Motor neuron (in vitro differentiated cells): ENCODE measurements at regions not wholly inside any gene's neighbourhood (a gene's known extent, or its start where the extent isn't known, plus 50 kb on each side); places are given as distances from the start of the nearest gene placed in this dataset.

ENCODE experiments used
- ATAC-seq, 8 experiments: fragments of 200-7000 bp; cut with Tn5 transposase; replicated peaks in 6 of 8; 2 replicates each; pipeline ENCODE4 v1.8.0; 2021; ENCODE audit warnings: mild to moderate bottlenecking in 8 of 8, moderate library complexity in 8 of 8
- H3K27ac ChIP-seq, 2 donors: fragments of 250-450 bp; sonication (Bioruptor Pico); 2 replicates each; pipeline ENCODE4 v1.9.0; 2021; ENCODE audit warnings: antibody characterized with exemption in 2 of 2, mild to moderate bottlenecking in 2 of 2, moderate library complexity in 1 of 2
- H3K4me1 ChIP-seq, 2 donors: fragments of 250-450 bp; sonication (Bioruptor Pico); replicated peaks in 1 of 2; 2 replicates each; pipeline ENCODE4 v1.6.1; 2021; ENCODE audit warnings: antibody characterized with exemption in 2 of 2, mild to moderate bottlenecking in 2 of 2, moderate library complexity in 1 of 2
- H3K4me3 ChIP-seq, 5 donors: fragments of 250-450 bp; sonication (Bioruptor Pico); 2 replicates each; pipeline ENCODE4 v1.9.0; 2021; ENCODE audit warnings: antibody characterized with exemption in 5 of 5, mild to moderate bottlenecking in 5 of 5, moderate library complexity in 4 of 5
- WGBS, 10 experiments: fragments of 450-650 bp; shearing (Covaris generic); methylation state at CpG; one replicate each; pipeline ENCODE4 v1.0.0; 2022; 5-methylcytosine and 5-hydroxymethylcytosine counted together
- in situ Hi-C, 9 experiments: fragments of 400-800 bp; cut with MboI; loops; one replicate each; pipeline ENCODE4 v1.15.0; 2021; ENCODE audit warnings: low sequenced_read_pairs in 9 of 9, low pct_unique_long_range_greater_than_20kb in 2 of 9; ENCODE audit not compliant: unreplicated experiment in 9 of 9

DNA sequence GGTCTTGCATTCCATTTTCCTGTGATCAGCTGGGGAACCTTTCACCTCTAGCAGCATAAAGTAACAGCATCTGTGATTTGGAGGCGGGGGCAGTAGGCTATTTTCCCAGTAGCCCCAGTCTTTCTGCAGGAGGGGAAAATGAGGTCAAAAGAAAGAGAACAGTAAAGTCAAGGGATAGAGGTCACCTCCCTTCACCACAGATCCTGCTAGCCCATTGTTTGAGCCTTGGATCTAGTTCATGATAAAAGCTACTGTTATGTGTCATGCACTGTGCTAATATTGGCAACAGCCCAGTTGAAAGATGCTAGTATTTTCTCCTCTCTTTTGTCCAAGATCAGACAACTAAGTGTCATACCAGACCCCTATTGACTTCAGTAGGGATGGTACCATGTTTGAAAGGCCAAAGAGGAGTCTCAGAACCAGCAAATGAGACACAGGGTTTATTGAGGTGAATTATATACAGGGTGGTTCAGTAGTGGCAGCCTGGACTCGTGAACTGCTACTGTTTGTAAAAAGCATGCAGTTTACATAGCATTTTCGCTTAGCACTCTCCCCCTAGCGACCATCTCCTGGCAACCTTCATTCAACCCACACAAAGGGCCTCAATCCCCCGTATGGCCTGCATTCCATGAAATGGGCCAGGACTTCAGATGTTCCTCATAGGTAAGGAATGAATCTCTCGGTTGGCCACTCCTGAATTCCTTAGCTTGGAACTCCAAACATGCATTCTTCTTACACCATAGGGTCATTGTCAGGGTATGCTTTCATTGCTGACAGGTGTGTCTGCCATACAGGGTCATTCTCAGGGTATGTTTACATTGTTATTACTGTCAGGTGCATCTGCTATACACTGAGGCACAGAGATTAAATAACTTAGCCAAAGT is 170.0 kb upstream of the FRMPD4 start:
- in situ Hi-C loops = no loop called here
- WGBS, 10 experiments = 0 to 80% (median 25%) methylated on average over 1 to 5 of the region's 6 CpGs; no CpG with 5 or more reads in 6 of the 10 experiments
- Histone ChIP-seq H3K4me3 (no peak overlapping the region), H3K4me1 (peaks cover 0 to 6% of the 10 kb centered on the region in 2 donors), H3K27ac (no peak overlapping the region)
- ATAC-seq = peak in 3 of 8 experiments; percentile 54 to 90 (median 70)

DNA sequence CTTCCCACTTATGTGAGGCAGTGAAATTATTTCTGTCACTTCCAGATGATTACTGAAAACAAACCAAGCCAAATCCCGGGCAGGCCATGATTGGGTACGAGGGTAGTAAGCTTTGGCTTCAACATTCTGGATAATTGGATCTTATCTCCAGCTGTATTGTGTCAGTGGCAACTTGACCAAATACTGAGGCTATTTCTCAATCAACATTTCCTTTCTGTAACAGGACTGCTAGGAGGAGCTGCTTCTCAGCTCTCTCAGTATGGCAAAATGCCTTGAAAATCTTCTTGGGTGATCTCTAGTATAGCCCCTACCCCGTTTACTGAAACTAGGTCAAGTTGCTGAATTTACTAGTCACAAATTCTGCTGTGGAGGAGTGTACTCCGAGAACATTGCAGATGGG is 169.3 kb upstream of the FRMPD4 start:
- 0 to 90% (median 21%) methylated on average over 1 to 4 of the region's 4 CpGs; no CpG with 5 or more reads in 6 of the 10 experiments for WGBS, 10 experiments
- ATAC-seq = no peak
- Histone ChIP-seq H3K27ac (no peak overlapping the region), H3K4me1 (peaks cover 0 to 6% of the 10 kb centered on the region in 2 donors), H3K4me3 (no peak overlapping the region)
- in situ Hi-C loops = no loop called here

DNA sequence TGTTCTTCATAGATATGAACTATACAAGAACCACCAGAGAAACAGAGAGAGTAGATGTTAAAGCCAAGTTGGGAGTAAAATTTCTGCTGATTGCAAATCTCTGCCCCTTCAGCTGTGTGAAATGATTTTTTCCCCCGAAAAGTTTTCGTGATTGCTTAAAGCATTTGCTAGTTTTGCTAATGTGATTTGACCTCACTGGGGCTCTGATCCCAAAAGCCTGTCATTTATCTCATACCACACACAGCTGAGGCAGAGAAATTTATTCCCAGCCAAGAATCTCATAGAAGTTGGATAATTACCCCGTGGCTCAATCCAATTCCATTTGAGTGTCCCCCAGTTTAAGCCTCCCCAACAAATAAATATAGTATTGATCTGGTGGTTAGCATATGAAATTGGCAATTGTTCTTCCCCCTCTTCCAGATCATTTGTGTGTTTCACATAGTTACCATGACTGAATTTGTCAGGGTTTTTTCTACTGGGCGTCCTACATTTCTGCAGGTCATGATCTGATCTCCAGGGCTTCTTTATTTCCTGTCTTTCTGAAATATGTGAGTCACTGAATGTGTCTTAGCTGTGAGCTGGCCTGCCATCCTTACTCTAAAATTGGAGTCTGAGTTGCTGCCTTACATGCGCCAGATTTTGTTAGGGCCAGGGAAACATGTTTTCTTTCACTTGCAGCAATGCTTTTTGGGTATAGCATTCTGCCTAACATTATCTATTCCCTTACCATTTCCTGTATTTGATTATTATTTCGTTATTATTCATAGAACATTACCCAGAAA is 167.5 kb upstream of the FRMPD4 start:
- 0 to 100% (median 28%) methylated on average over 1 to 5 of the region's 6 CpGs; no CpG with 5 or more reads in 3 of the 10 experiments for WGBS, 10 experiments
- Histone ChIP-seq H3K4me1 (peaks cover 0 to 6% of the 10 kb centered on the region in 2 donors), H3K4me3 (no peak overlapping the region), H3K27ac (no peak overlapping the region)
- ATAC-seq = no peak
- in situ Hi-C loops = no loop called here

DNA sequence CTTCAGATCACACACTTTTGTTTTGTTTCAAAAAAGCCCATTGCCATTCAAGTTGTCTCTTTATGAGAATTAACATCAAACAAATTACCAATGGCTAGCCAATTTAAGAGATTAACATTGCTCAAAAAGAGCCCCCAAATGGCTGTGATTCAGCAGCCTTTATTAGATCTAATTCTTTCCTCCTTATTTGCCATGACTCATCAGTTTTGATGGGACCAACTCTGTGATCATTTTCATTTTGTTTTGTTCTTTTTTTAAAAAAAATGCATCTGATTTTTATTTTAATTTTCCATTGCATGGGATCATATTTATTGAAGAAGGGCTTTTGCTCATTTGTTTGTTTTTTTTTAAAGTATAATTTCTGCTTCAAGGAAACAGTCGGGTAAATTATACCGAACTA is 161.6 kb upstream of the FRMPD4 start:
- in situ Hi-C loops = no loop called here
- no peak for ATAC-seq
- 47 to 100% (median 73%) methylated on average over 1 to 2 of the region's 2 CpGs; no CpG with 5 or more reads in 2 of the 10 experiments for WGBS, 10 experiments
- Histone ChIP-seq H3K4me3 (no peak overlapping the region), H3K27ac (no peak overlapping the region), H3K4me1 (no peaks in the 10 kb centered on the region)

DNA sequence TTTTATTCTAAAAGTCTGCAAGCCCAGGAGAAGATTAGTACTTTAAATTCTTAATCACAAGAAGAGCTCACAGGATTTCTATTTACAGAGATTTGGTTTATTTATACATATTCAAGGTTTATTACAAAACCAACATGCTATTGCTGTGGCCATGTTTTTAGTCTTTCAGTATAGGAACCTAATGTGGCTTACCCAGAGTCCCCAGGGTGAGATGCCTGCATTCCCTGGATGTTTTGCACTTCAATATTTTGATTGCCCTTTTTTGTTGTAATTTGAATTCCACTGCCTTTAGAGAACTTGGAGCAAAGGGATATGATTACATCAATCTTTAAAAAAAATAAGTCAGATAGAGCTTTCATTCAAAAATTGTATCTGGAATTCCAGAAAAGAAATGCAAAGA is 146.0 kb upstream of the FRMPD4 start:
- Histone ChIP-seq H3K27ac (no peak overlapping the region), H3K4me3 (no peak overlapping the region), H3K4me1 (no peaks in the 10 kb centered on the region)
- in situ Hi-C loops = no loop called here
- ATAC-seq = no peak

DNA sequence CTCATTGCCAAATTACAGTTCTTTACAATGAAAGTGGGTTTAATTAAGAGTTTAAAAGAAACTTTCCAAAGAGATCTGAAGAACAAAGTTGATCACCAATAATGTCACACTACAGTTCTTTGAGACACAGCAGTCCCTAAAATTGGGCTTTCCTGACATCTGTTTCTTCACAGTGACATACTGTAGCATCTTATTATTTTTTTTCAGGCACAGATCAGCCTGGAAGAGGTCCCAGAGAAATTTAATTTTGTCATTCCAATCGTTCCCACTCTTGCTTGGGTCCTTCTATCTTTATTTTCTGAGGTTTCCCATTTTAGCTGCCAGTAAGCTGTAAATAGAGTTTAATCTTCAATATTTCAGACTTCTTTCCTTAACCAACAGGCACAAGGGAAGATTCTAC is 143.1 kb upstream of the FRMPD4 start:
- Histone ChIP-seq H3K27ac (no peak overlapping the region), H3K4me3 (no peak overlapping the region), H3K4me1 (no peaks in the 10 kb centered on the region)
- in situ Hi-C loops = no loop called here
- WGBS, 10 experiments = 0 to 17% (median 14%) methylated on average over 1 of the region's 1 CpG; no CpG with 5 or more reads in 7 of the 10 experiments
- no peak for ATAC-seq

DNA sequence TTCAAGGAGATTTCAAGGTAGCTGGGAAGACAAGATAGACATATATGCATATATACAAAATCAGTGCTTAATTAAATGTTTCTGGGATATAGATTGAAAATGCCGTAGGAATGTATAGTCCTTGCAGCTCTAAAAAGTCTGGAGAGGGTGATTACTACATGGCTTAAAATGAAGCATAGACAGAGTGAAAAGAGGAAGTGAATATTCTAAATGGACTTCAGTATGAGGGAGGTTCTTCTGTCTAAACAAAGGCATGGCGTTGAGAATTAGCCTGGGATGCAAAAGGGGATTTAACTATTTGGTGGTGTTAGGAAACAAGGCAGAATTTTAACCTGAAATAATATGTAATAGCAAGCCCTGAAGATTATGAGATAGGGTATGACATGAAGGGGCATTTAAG is 141.5 kb upstream of the FRMPD4 start:
- 14 to 100% (median 57%) methylated on average over 1 to 2 of the region's 2 CpGs; no CpG with 5 or more reads in 5 of the 10 experiments for WGBS, 10 experiments
- ATAC-seq = no peak
- Histone ChIP-seq H3K4me1 (no peaks in the 10 kb centered on the region), H3K4me3 (no peak overlapping the region), H3K27ac (no peak overlapping the region)
- in situ Hi-C loops = no loop called here

DNA sequence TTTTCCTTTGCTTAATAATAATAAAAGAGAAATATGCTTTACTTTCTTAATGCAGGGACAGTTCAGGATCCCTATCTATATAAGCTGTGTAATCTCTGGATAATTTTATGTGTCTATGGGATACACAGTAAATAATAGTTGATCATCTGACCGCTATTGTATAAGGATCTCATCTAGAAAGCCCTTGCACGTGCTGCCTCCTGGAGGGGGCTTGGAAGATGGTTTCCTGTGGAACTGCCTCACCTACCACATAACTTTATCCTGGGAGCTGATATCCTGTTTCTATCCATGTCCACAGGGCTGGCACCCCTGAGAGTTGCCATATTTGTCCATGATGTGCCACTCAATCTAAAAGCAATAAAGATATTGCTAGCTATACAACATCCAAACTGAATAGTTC is 139.3 kb upstream of the FRMPD4 start:
- ATAC-seq = no peak
- WGBS, 10 experiments = 33 to 50% (median 41%) methylated on average over 1 to 2 of the region's 2 CpGs; no CpG with 5 or more reads in 7 of the 10 experiments
- Histone ChIP-seq H3K4me3 (no peak overlapping the region), H3K4me1 (no peaks in the 10 kb centered on the region), H3K27ac (no peak overlapping the region)
- in situ Hi-C loops = no loop called here

DNA sequence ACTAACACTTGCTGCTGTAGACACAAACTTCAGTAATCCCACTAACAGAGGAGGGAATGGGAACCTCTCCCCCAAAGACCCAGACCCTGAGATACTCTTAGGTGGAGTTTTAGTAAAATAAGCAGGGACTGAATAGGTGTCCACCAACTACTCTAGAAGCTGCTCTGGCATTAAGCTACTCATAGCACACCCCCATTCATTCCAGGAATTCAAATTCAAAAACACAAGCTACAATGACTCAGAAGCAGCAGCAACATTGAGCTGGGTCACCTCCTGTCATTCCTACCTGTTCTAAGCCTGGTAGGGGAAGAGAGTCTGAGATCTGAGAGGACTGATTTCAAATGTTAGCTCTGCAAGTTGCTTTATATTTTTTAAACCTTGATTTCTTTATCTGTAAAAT is 135.4 kb upstream of the FRMPD4 start:
- peak in 1 of 8 experiments; percentile 29 for ATAC-seq
- Histone ChIP-seq H3K4me1 (no peaks in the 10 kb centered on the region), H3K27ac (no peak overlapping the region), H3K4me3 (no peak overlapping the region)
- in situ Hi-C loops = no loop called here

DNA sequence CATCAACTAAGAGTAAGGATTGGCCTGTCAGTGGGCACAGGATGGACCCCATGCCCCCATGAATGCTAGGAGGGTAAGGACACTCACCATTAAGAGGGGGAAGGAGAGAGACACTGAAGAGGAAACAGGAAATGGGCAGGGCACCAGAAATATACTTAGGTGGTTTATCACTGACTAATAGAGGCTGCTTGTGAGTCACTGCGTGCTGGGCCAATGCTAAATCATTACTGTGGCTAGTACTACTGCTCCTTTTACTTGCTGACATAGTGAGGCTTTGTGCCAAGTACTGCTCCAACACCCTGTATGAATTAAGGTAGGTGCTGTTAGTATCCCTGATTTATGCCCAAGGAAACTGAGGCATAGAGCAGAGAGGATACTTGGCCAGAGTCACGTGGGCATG is 130.4 kb upstream of the FRMPD4 start:
- Histone ChIP-seq H3K4me1 (no peaks in the 10 kb centered on the region), H3K27ac (no peak overlapping the region), H3K4me3 (no peak overlapping the region)
- WGBS, 10 experiments = 25 to 80% (median 33%) methylated on average over 1 to 2 of the region's 2 CpGs; no CpG with 5 or more reads in 7 of the 10 experiments
- in situ Hi-C loops = no loop called here
- peak in 3 of 8 experiments; percentile 22 to 85 (median 64) for ATAC-seq

DNA sequence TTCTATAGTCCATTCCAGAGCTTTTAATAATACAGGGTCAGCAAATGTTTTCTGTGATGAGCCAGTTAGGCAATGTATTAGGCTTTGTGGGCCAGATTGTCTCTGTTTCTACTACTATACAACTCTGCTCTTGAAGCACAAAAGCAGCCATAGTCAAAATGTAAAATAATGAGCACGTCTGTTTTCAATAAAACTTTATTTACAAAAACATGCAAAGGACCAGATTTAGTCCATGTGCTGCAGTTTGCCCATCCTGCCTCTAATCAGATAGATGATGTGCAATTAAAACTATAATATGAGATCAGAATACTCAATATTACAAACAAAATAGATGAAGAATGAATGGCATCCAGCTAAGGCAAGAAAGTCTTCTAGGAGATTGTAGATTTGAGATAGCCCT is 127.8 kb upstream of the FRMPD4 start:
- in situ Hi-C loops = no loop called here
- no peaks in the 10 kb centered on the region for H3K4me1 ChIP-seq

DNA sequence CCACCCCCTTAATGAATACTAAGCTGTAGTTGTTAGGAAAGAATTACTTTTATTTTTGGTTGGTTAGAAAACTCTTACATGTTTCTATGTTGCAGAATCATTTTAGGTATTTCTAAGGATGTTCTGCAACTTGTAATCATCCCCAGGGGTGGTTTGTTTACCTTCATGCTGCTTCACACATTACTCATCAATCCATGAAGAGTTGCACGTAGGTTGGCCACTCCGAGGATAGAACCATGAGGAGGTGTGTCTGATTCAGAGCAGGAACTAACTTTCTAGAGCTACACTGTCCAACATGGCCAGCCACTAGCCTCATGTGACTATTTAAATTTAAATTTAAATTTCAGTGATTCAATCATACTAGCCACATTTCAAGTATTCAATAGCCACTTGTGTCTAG is 127.2 kb upstream of the FRMPD4 start:
- Histone ChIP-seq H3K4me1 (no peaks in the 10 kb centered on the region), H3K4me3 (no peak overlapping the region), H3K27ac (no peak overlapping the region)
- in situ Hi-C loops = no loop called here
- no peak for ATAC-seq
- 0 to 100% (median 45%) methylated on average over 1 to 2 of the region's 2 CpGs; no CpG with 5 or more reads in 7 of the 10 experiments for WGBS, 10 experiments

More for the DNA sequence above, 127.8 kb upstream of the FRMPD4 start:
- H3K27ac ChIP-seq = no peak overlapping the region
- WGBS, 10 experiments = 11 to 67% (median 37%) methylated on average over 1 of the region's 1 CpG; no CpG with 5 or more reads in 4 of the 10 experiments
- no peak overlapping the region for H3K4me3 ChIP-seq
- ATAC-seq = no peak

DNA sequence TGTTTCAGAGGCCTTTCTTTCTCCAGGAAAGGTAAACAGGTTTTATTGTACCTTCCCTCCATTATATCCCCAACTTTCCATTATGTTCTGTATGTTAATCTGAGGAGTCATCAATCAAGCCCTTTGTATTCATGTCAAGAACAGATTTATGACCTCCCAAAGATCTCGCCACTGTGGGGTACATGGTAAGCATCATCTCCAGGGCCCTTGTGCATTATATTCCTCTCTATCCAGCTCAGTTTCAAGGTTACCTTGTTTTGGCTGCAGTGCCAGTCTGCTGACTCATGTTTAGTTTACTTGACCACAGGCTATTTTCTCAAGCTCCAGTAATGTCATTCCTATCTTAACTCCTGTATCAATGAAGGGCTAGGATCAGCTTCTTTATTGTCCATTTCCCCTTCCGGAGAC is 125.1 kb upstream of the FRMPD4 start:
- Histone ChIP-seq H3K4me1 (no peaks in the 10 kb centered on the region), H3K4me3 (no peak overlapping the region), H3K27ac (no peak overlapping the region)
- WGBS, 10 experiments = 0 to 67% (median 43%) methylated on average over 1 to 2 of the region's 2 CpGs; no CpG with 5 or more reads in 6 of the 10 experiments
- in situ Hi-C loops = no loop called here
- ATAC-seq = peak in 1 of 8 experiments; percentile 15
